HepG2 (cell line): ENCODE measurements at regions not wholly inside any gene's neighbourhood (a gene's known extent, or its start where the extent isn't known, plus 50 kb on each side); places are given as distances from the start of the nearest gene placed in this dataset.
A peak's percentile ranks its signal among the peaks of the same experiment; 100 is the strongest.

ENCODE experiments used
- ATAC-seq: fragments of 200-7000 bp; cut with Tn5 transposase; 3 replicates; pipeline ENCODE4 v1.9.1; 2020; ENCODE audit warnings: mild to moderate bottlenecking, moderate library complexity
- BruUV-seq: library from RNA; stranded (reverse); fragments of 400-500 nt; replicated peaks from 2 replicates; lab custom pipeline; 2021; lab: Mats Ljungman, UMichigan
- CTCF ChIA-PET: fragments of 300-600 bp; formaldehyde crosslinking; extraction: SDS; loops from one replicate; lab custom pipeline; 2021; ENCODE audit warnings: low total read pairs, inconsistent platforms, low intra/inter-chr PET ratio; lab: Yijun Ruan, JAX
- POLR2A ChIA-PET: fragments of 350-600 bp; sonication (Branson Sonifier 250); formaldehyde crosslinking; loops from one replicate; lab custom pipeline; 2020; ENCODE audit warnings: antibody characterized with exemption, inconsistent platforms; lab: Yijun Ruan, JAX
- DNase-seq: peaks from one replicate; pipeline ENCODE4 v3.0.0-alpha.2; 2015; ENCODE audit warnings: low spot score
- FAIRE-seq: peaks from 3 replicates; lab custom pipeline; 2011; peaks lifted over from hg19 to GRCh38; lab: Jason Lieb, UNC
- H2AFZ ChIP-seq: one replicate; pipeline ENCODE4 v1.6.1; 2011; ENCODE audit warnings: low read length, inconsistent platforms
- H3K27ac ChIP-seq: fragments of 300-600 bp; 3 replicates; pipeline ENCODE4 v1.8.0; 2011; ENCODE audit warnings: mixed run types, mild to moderate bottlenecking, mixed read lengths, low read length, inconsistent platforms; ENCODE audit not compliant: insufficient read depth; ENCODE audit errors: extremely low read length
- H3K27me3 ChIP-seq, 2 experiments: fragments of 200-600 bp in 1 of 2; 2 replicates in 1 of 2; 3 replicates in 1 of 2; pipeline versions ENCODE4 v1.6.0 to v1.8.0; 2011; ENCODE audit warnings: low read length in 2 of 2, mild to moderate bottlenecking in 2 of 2, moderate library complexity in 2 of 2, inconsistent platforms in 1 of 2; ENCODE audit not compliant: insufficient read depth in 2 of 2, control insufficient read depth in 1 of 2
- H3K36me3 ChIP-seq, 2 experiments: fragments of 200-600 bp in 1 of 2; replicated peaks in 1 of 2; 2 replicates in 1 of 2; 3 replicates in 1 of 2; pipeline versions ENCODE4 v1.5.1 to v1.8.0; 2011; ENCODE audit warnings: low read length in 2 of 2, inconsistent platforms in 1 of 2; ENCODE audit not compliant: insufficient read depth in 2 of 2, control insufficient read depth in 1 of 2
- H3K4me1 ChIP-seq: 2 replicates; pipeline ENCODE4 v1.5.1; 2012; ENCODE audit warnings: low read length, inconsistent platforms; ENCODE audit not compliant: insufficient read depth
- H3K4me2 ChIP-seq: 2 replicates; pipeline ENCODE4 v1.6.0; 2011; ENCODE audit warnings: low read depth, low read length, inconsistent platforms
- H3K4me3 ChIP-seq, 3 experiments: fragments of 200-600 bp in 1 of 3; sonication (generic), shearing (Covaris generic) in 1 of 3; replicated peaks in 1 of 3; 2 replicates each; pipeline ENCODE4 v1.5.1; 2011 to 2016; ENCODE audit warnings: low read length in 3 of 3, inconsistent platforms in 2 of 3, low read depth in 2 of 3, mild to moderate bottlenecking in 2 of 3, control low read depth in 1 of 3, mixed read lengths in 1 of 3; ENCODE audit not compliant: insufficient read depth in 1 of 3
- H3K79me2 ChIP-seq: one replicate; pipeline ENCODE4 v1.6.1; 2011; ENCODE audit warnings: low read length, inconsistent platforms; ENCODE audit not compliant: insufficient read depth
- H3K9ac ChIP-seq: 2 replicates; pipeline ENCODE4 v1.6.0; 2011; ENCODE audit warnings: mild to moderate bottlenecking, low read depth, low read length, inconsistent platforms; ENCODE audit not compliant: insufficient read depth
- H3K9me3 ChIP-seq: 2 replicates; pipeline ENCODE4 v1.5.1; 2012; ENCODE audit warnings: mild to moderate bottlenecking, low read length
- H4K20me1 ChIP-seq: 2 replicates; pipeline ENCODE4 v1.6.0; 2011; ENCODE audit warnings: inconsistent platforms, mild to moderate bottlenecking, low read length, moderate library complexity; ENCODE audit not compliant: insufficient read depth
- CENPT ChIP-seq: sonication (generic); formaldehyde crosslinking; IDR thresholded peaks from 2 replicates; pipeline ENCODE4 v1.8.0; 2022; ENCODE audit warnings: low read depth, mild to moderate bottlenecking, moderate library complexity, missing genetic modification reagents
- ERF ChIP-seq: IDR thresholded peaks from 2 replicates; pipeline ENCODE4 v1.6.1; 2018; ENCODE audit warnings: missing biosample characterization, missing genetic modification reagents
- MAFF ChIP-seq: IDR thresholded peaks from 2 replicates; pipeline ENCODE4 v1.6.1; 2011; ENCODE audit warnings: low read depth, low read length, improper control_type of control experiment
- MAFK ChIP-seq, 2 experiments: IDR thresholded peaks in 1 of 2; conservative IDR thresholded peaks in 1 of 2; 2 replicates each; pipeline ENCODE4 v1.6.1; 2011; ENCODE audit warnings: improper control_type of control experiment in 2 of 2, low read length in 2 of 2
- NRL ChIP-seq: sonication (generic); formaldehyde crosslinking; IDR thresholded peaks from 2 replicates; pipeline ENCODE4 v1.5.0; 2020; ENCODE audit warnings: missing genetic modification reagents, mild to moderate bottlenecking, moderate library complexity, borderline replicate concordance
- SETDB1 ChIP-seq: sonication (generic); formaldehyde crosslinking; IDR thresholded peaks from 2 replicates; pipeline ENCODE4 v1.5.1; 2020; ENCODE audit warnings: missing genetic modification reagents, mild to moderate bottlenecking, borderline replicate concordance
- ZNF546 ChIP-seq: sonication (generic); formaldehyde crosslinking; conservative IDR thresholded peaks from 2 replicates; pipeline ENCODE4 v1.8.1; 2023; ENCODE audit warnings: mild to moderate bottlenecking, missing genetic modification reagents
- WGBS: methylation state at CpG from one replicate; pipeline ENCODE4 v1.1.6; 2017; ENCODE audit warnings: low lambda C conversion rate; 5-methylcytosine and 5-hydroxymethylcytosine counted together
- in situ Hi-C: cut with HindIII; loops from 2 replicates; pipeline ENCODE4 v1.10.0; 2017; ENCODE audit warnings: low pct_unique_long_range_greater_than_20kb; ENCODE audit not compliant: extremely low pct_ligation_motif_present
- intact Hi-C: fragments of 100-400 bp; cut with micrococcal nuclease; formaldehyde crosslinking; loops from one replicate; pipeline ENCODE4 v1.10.0; 2022; ENCODE audit not compliant: unreplicated experiment

- H3K4me2 ChIP-seq: no peak overlapping the region
- H3K9ac ChIP-seq: no peak overlapping the region
- TF ChIP-seq MAFF (peak; percentile 89), NRL (CRISPR knock-in tag) (no peak), MAFK (conservative IDR thresholded peaks at IDR 0.05 in 1 of 2, IDR thresholded peaks at IDR 0.05 in 1 of 2; ENCODE audit: low read length in 2 of 2) (peak; percentile 87 to 94), SETDB1 (no peak), ERF (CRISPR knock-in tag) (no peak)
- BruUV-seq: no TSS peak
- DNase-seq: no peak
- no peaks in the 10 kb centered on the region for H3K36me3 ChIP-seq
- peaks cover 60% of the 10 kb centered on the region for H3K9me3 ChIP-seq
- in situ Hi-C loops (no loop called here), intact Hi-C loops (no loop called here)
- WGBS: 0% methylated on average over 2 of the region's 2 CpGs
- POLR2A ChIA-PET: no interaction called here
- no peak for ATAC-seq
- no peak overlapping the region for H2AFZ ChIP-seq
- H3K4me1 ChIP-seq: no peaks in the 10 kb centered on the region
- CTCF ChIA-PET: no interaction called here
- no peaks in the 10 kb centered on the region for H4K20me1 ChIP-seq
- FAIRE-seq: no peak
- no peak overlapping the region for H3K27ac ChIP-seq
- no peaks in the 10 kb centered on the region for H3K79me2 ChIP-seq
- H3K27me3 ChIP-seq: no peaks in the 10 kb centered on the region
- H3K4me3 ChIP-seq: no peak overlapping the region
Measured at GRCh38 chr2:122794100-122794499, 1038.6 kb downstream of the TSN start.

- FAIRE-seq (no peak), DNase-seq (no peak), ATAC-seq (no peak)
- H3K36me3 ChIP-seq: no peaks in the 10 kb centered on the region
- H3K27ac ChIP-seq: no peak overlapping the region
- WGBS: 12% methylated on average over 5 of the region's 5 CpGs
- no peak overlapping the region for H3K4me2 ChIP-seq
- no peaks in the 10 kb centered on the region for H4K20me1 ChIP-seq
- H2AFZ ChIP-seq: no peak overlapping the region
- H3K4me1 ChIP-seq: no peaks in the 10 kb centered on the region
- no peak for TF ChIP-seq ZNF546 (CRISPR knock-in tag)
- no peak for TF ChIP-seq CENPT (CRISPR knock-in tag)
- H3K79me2 ChIP-seq: no peaks in the 10 kb centered on the region
- peaks cover 59% of the 10 kb centered on the region for H3K9me3 ChIP-seq
- H3K4me3 ChIP-seq: no peak overlapping the region
- no peaks in the 10 kb centered on the region for H3K27me3 ChIP-seq
- intact Hi-C loops: no loop called here
- POLR2A ChIA-PET: no interaction called here
- in situ Hi-C loops: no loop called here
- H3K9ac ChIP-seq: no peak overlapping the region
- BruUV-seq: no TSS peak
- CTCF ChIA-PET: no interaction called here
Measured at GRCh38 chr2:122795763-122796162, 1040.3 kb downstream of the TSN start.
